Frontal cortex (tissue), 3 donors: ENCODE measurements at regions not wholly inside any gene's neighbourhood (a gene's known extent, or its start where the extent isn't known, plus 50 kb on each side); places are given as distances from the start of the nearest gene placed in this dataset.

Experiments
- DNase-seq, 2 donors: peaks; one replicate each; pipeline ENCODE4 v3.0.0; 2012; ENCODE audit warnings: low spot score in 2 of 2
- FAIRE-seq: peaks from 2 replicates; lab custom pipeline; 2012; peaks lifted over from hg19 to GRCh38; lab: Jason Lieb, UNC
- donor health status: control.
- donor health status: control.
- donor health status: control.

DNA sequence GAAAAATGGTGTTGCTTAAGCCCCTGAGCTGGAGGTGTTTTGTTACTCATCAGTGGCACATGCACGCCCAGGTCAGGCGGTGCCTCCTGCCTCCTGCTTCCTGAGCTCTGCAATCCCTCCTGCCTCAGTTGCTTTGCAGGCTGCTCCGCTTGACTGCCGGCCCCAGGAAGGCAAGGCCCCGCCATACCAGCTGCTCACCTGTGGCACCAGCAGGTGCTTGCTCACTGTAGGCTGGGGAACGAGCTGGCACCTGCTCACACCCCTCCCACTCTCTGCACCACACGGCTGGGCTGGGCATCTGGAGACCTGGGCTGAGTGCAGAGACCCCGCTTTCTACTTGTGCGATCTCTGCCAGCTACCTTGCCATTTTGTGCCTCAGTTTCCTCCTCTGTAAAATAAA is 200.2 kb downstream of the RBFOX3 start:
- no peak for FAIRE-seq
- no peak for DNase-seq

DNA sequence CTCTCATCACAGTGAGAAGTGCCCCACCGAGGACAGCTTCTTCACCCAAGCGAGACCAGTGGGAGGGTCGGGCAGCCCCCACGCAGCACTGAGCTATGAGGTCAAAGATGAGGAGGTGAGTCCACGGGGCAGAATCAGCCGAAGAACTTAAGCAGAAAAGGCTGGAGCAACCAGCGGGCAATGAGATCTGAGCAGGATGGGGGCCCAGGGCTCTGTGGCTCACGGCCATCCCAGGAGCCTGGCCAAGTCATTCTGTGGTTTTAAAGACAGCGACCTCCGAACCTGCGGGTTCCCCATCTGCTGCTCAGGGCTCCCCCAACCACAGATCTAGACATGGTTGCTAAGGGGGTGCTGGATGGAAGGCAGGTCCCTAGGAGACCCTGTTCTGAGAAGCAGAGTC is 202.6 kb downstream of the RBFOX3 start:
- DNase-seq (no peak), FAIRE-seq (no peak)

DNA sequence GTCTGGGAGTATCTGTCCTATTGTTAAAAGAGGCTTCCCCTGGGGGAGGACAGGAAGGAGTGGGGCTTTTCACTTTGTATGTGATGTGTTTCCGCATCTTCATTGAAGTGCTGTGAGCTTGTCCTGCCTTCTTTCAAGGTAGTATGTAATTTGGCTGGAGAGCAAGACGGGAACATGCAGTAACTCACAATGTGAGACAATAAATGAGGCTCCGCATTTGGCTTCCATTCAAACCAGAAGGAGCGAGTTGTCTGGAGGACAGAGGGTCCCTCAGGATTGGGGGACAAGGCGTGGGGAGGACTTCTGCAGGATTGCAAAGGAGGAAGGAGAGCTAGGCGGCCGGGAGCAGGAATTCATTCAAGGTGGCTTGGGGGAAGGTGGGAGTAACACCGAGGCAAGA is 203.5 kb downstream of the RBFOX3 start:
- DNase-seq: no peak
- no peak for FAIRE-seq

DNA sequence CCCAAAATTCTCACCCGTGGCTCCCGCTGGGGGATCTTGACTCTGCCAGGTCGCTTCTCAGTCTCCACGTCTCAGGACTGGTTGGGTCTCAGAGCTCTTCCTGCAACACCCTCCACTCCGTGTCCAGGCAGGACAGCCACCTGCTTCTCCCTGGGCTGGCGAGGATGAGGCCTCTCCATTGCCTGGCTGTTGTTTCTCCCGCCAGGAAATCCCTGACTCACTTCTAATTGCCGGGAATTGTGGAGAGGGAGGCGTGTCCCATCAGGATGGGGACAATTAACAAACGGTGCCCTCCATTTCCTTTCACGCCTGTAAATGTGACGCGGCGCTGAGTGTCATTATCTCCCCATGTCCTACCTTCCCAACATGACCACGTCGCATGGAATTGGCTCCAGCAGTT is 204.5 kb downstream of the RBFOX3 start:
- FAIRE-seq: no peak

DNA sequence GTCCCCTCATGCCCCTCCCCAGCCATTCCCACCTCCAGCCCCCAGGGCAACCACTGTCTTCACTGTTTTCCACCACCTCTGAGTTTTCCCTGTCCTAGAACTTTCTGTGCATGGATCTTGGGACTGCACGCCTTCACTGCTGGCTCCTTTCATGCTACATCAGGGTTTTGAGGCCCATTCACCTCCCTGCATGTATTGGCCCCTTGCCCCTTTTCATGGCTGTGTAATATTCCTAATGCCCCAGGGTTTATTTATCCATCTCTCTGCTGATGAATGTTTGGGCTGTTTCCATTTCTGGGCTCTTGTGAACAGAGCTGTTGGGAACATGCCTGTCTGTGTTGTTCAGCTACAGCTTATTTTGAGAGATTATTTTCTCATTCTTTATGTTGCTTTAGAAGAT is 205.0 kb downstream of the RBFOX3 start:
- FAIRE-seq (no peak), DNase-seq (no peak)

More for the DNA sequence above, 204.5 kb downstream of the RBFOX3 start:
- DNase-seq: no peak

DNA sequence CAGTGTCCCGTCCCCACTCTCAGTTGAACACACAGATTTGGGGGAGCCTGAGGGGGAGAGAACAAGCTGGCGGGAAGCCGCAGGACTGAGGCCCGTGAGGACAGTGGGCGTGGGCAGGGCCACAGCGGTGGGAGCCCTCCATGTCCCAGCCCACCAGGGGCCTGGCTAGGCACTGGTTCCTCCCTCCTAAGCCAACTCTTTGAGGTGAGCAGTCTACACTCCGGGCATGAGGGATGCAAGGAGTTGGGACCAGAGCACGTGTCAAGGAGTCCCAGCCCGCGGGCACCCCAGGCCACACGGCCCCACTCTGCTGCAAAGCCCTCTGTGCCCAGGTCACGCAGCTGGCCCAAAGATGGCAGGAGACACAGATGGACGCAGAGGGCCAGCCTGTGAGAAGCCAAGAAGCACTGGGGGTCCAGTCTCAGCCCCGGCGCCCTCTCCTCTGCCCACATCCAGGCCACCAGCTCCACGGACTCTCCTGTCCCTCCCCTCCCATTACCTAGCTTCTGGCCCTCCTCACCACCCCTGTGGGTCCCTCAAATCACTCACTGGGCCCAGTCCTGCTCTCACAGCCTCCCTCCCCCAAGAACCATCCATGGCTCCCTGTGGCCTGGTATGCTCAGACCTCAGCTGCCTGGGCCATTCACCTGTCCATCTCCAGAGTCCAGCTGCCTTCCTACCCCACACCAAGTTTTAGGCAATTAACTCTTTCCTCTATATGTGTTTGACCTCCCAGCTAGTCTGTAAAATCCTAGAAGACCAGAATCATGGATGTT is 206.5 kb downstream of the RBFOX3 start:
- FAIRE-seq (no peak), DNase-seq (no peak)

DNA sequence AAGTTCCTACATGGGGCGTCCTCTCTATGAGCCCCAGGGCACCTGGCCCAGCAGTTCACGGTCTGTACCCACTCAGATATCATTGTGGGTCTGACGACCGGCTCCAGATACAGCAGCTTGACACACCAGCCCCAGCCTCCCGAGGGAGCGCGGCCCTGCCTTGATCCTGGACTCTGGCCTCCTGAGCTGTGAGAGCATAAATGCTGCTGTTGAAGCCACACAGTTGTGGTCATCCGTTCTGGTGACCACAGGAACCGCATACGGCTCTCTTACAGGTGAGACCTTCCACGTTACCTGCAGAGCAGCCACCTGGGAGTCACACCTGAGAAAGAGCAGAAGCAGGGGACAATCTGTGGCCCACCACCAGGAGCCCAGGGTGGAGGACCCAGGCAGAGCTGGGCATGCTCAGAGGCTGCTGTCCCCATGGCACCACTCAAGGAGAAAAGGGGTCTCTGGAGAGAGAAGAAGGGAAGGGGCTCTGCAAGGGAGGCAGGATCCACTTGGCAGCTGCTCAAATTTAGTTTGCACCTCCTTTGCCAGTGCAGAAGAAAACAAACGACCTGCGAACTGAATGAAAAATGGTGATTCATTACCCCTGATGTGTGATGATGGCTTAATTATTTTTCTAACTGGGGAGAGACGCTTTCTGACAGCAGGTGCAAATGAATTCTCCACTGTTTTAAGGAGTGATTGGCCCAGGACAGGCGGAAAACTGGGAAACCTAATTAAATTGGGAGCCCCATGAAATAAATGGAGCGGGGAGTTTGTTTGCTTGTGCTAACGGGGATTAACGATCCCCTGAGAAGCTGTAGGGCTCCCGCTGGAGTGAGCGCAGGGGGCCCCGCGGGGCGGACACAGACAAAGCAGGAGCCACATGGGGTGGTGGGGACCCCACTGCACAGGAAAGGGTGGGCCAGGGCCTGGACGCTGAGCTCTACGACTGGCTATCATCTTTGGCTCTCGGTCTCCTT is 208.9 kb downstream of the RBFOX3 start:
- DNase-seq (no peak), FAIRE-seq (no peak)

DNA sequence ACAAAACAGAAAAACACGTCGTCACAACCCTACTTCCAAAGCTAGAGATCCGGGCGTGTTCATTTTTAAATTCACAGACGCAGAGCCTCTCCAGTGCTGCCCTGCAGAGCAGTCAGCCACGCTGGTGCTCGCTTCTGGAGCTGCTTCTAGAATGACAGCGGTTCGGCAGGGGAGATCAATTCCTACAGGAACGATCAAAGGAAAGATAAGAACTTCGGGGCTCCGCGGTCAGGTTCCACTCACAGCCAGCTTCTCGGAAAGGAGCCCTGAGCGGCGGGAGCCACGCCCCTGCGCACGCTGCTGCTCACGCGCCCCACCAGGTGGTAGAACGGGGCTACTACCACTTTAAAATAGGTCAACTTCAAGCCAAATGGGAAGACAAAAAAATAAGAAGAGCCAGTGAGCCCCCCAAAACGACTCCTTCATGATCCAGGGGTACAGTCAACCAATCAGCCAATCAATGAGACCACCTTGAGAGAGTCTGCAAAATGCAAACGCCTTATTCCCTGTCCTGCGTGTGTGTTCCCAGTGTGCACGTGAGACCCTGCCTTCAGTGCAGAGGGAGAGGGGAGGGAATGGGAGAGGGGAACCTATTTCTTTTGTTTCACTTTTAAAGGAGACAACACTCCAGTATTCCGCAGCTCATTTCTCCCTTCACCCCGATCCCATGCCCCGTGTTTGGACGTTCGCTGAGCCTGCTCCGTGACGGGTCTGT is 209.7 kb downstream of the RBFOX3 start:
- DNase-seq (peak; percentile 62 to 87), FAIRE-seq (no peak)

DNA sequence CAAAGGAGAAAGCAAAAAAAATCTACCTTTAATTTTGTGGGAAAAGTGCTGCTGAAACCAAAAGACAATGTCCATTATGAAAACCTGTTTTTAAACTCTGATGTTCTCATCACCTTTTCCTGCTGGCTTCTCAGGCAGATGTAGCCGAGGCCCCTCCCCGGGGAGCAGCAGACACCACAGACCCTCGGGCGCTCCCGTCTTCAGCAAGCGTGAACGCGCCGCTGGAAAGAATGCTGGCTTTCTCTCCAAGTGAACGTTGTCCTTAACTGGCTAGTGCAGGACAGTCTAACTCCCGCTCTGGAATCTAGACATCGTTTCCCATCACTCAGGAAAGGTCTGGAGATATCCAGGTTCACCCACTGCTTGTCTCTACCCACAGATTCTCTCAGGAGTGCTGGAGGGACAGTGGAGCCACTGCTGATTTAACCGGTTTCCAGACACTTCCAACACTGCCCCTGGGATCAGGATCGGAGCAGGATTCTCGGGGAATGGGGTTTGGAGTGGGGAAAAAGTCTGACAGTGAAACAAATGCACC is 211.2 kb downstream of the RBFOX3 start:
- no peak for FAIRE-seq
- no peak for DNase-seq

DNA sequence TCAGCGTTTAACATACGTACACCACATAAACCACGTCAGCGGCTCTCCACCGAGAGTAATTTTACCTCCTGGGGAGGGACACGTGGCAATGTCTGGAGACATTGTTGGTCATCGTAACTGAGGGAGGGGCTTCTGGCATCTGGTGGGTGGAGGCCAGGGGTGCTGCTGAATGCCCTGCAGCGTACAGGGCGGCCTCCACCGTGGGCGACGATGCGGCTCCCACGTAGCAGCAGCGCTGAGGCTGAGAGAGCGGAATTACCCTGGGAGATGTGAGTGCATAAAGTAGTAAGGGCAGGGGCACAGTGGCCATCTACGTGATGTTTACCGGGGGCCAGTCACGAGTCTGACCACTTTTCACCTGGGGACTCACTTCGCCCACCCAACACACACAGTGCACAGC is 212.4 kb downstream of the RBFOX3 start:
- DNase-seq: no peak
- FAIRE-seq: no peak

DNA sequence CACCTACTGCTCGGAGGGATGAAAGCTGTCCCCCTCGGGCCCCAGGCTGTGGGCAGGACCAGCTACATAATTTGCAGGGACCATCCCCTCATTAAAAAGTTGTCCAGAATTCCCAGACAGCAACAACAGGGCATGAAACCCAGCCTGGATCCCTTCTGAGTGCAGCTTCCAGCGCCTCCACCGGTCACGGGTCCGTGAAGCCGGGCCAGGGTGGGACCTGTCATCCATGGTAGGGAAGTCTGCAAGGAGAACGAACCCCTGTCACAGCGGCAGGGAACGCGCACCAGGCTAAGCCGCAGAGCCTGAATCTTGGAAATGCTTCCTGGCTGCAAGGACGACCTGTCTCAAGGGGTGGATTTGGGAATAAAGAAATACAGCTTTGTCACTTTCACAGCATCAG is 214.2 kb downstream of the RBFOX3 start:
- DNase-seq (no peak), FAIRE-seq (no peak)

DNA sequence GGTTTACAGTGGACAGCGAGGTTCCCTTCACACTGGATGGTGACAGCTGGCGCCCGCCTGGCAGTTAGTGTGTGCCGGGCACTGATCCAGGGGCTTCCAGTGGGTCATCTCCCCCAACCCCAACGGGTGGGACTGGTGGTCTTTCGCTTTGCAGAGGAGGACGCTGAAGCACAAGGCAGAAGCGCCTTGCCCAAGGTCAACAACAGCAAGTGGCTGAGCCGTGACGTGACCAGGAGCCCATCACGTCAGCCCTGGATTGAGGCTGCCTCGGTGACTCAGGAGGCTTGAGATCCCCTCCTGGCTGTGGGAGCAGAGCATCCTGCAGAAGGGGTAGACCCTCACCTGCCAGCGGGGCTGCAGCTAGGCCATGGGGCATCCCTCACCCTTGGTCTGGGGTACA is 215.3 kb downstream of the RBFOX3 start:
- DNase-seq (no peak), FAIRE-seq (no peak)

DNA sequence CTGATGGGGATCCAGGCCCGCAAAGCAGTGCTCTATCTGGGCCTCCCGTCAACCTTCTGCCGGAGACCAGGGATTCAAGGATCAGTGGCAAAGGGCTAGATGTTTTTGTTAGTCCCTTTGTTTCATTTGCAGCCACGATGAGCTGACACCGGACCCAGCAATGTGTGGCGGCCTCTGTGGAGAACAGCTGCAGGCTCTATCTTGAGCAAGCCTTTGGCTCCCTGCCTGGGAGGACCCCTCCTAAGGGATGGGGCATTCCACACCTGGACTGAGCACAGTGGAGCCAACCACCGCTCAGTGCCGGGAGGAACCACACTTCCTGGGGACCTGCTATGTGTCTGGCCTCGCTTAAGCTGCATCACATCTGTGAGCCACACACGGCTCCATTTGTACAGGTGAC is 215.8 kb downstream of the RBFOX3 start:
- DNase-seq (no peak), FAIRE-seq (no peak)

DNA sequence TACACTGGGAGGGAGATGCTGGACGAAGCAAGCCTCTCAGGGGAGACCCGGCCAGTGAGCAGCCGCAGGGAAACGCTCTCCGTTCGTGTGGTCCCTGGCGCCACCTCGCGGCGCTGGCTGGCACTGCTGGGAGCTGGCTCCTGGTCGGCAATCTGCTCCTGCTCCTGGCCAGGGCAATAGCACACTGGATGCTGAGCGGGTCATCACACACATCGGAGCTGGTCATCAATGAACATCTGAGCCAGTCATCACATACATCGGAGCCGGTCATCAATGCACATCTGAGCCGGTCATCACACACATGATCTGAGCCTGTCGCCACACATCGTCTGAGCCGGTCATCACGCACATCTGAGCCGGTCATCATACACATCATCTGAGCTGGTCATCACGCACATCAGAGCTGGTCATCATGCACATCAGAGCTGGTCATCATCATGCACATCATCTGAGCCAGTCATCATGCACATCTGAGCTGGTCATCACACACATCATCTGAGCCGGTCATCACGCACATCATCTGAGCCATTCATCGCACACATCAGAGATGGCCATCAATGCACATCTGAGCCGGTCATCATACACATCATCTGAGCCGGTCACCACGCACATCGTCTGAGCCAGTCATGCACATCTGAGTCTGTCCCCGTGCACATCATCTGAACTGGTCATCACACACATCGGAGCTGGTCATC is 217.3 kb downstream of the RBFOX3 start:
- FAIRE-seq: no peak
- peak; percentile 73 to 86 for DNase-seq

DNA sequence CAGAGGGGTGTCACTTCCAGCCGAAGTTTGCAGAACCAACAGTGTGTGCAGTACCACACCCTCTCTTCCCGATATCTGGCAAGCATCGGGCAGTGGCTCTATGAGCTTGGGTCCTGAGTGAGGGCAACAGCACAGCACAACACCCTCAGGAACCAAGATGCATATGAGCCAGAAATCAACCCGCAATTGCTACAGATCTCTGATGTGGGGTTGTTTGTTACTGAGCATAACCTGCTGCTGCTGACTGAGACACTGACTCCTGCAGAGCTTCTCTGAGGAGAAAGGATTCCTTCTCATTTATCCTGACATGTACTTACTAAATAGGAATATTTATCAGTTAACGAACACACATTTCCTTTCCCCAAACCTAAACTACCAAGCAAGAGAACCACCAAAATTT is 218.3 kb downstream of the RBFOX3 start:
- FAIRE-seq (no peak), DNase-seq (no peak)

DNA sequence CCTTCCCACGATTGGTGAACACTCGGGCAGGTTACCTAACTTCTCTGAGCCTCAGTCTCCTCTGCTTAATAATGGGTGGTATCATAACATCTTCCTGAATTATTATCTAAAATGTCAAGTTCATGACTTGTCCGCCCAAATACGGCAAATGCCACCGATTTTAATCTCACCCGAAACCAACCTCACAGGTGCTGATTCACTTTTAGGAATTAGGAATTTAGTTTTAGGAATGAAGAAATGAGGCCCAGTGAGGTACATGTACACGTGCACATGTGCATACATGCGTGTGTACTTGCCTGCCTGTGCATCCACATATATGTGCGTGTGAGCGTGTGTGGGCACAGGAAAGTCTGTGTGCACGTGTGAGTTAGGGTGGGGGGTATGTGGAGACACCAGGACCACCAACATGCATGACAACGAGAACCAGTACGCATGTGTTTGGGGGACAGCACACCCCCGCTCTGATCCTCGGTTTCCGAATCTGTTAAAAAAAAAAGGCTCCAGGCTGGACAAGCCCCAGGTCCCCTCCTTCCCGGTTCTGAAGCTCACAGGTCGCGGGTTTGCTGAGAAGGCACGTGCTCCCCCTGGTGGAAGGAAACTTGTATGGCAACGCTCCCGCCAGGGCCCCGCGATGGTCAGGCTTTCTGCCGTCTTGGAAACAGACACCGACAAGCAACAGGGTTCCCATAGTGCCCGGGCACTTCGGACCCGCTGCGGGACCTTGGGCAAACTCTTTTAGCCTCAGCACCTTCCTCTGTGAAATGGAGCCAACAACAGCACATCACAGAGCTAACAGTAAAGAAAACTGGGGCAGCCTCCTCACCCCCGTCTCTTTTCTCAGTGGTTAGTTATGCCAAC is 219.2 kb downstream of the RBFOX3 start:
- DNase-seq: peak; percentile 71 to 82
- no peak for FAIRE-seq

DNA sequence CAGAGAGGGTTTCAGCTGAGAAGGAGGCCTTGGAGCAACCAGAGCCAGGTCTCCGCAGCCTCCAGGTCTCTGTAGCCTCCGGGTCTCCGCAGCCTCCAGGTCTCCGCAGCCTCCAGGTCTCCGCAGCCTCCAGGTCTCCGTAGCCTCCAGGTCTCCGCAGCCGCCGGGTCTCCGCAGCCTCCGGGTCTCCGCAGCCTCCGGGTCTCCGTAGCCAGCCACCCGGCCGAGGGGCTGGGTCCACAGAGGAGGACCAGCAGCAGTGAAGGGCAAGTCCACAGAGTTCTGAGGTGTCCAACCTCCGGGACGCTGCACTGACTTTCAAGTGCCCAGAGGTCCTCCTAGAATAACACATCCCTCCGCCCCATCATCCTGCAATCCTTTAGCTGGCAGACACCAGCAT is 221.0 kb downstream of the RBFOX3 start:
- DNase-seq (no peak), FAIRE-seq (no peak)

DNA sequence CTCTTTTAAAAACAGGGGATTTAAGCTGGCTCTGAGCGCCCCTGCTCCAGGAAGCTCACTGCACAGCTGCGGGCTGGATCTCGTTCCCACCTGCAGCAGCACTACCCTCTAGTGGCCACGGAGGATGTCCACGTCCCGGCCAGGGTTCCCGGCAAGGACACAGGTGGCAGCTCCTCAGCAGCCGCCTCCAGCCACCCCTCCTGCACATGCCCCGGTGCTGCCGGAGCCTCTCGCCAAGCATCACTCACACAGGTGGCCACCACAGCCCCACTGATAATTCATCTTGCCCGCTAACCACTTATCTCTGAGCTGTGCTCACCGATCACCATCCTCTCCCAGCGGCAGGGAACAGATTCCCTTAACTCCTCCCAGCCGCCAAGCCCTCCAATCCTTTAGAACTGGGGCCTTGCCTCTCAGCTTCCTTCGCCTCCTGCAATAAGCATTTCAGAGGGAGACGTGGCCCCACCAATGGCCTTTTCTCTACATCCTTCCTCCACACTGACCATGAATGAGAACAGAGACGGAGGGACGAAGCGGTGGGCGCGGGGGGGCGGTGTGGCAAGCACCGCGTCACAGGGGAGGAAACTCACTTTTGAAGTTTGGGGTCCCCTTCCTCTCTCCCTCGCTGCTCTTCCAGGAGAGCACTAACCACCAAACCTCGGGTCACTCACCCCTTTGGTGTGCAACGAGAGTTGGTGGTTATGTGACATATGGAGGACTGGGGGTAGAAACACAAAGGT is 222.1 kb downstream of the RBFOX3 start:
- DNase-seq: peak; percentile 51 to 70
- FAIRE-seq: no peak
